ENCODE measurements at regions not wholly inside any gene's neighbourhood (a gene's known extent, or its start where the extent isn't known, plus 50 kb on each side); places are given as distances from the start of the nearest gene placed in this dataset.

- peaks cover 5% of the 10 kb centered on the region for H3K27me3 ChIP-seq (ENCODE audit: insufficient read depth, low read depth, low read length)
- H3K4me3 ChIP-seq (ENCODE audit: low read length), result no peak overlapping the region
- H3K36me3 ChIP-seq (ENCODE audit: insufficient read depth, low read length), result no peaks in the 10 kb centered on the region
- no peak overlapping the region for H3K4me2 ChIP-seq (ENCODE audit: low read length)
- no peaks in the 10 kb centered on the region for H3K79me2 ChIP-seq (replicated peaks; ENCODE audit: insufficient read depth, low read length)
- TF ChIP-seq EP300 (conservative IDR thresholded peaks at IDR 0.05; ENCODE audit: poor library complexity, severe bottlenecking) (no peak), EZH2 (IDR thresholded peaks at IDR 0.05; ENCODE audit: borderline replicate concordance, insufficient read depth, low read length, poor library complexity, severe bottlenecking) (no peak), POLR2AphosphoS5 (IDR thresholded peaks at IDR 0.05) (no peak), RAD21 (conservative IDR thresholded peaks at IDR 0.05) (peak; percentile 36)
- H3F3A ChIP-seq (ENCODE audit: insufficient read depth, low read length, poor library complexity, severe bottlenecking), result no peaks in the 10 kb centered on the region
- no peak overlapping the region for H2AFZ ChIP-seq (ENCODE audit: low read depth, low read length)
- H3K9me2 ChIP-seq (ENCODE audit: insufficient read depth, low read length), result no peaks in the 10 kb centered on the region
- no peak overlapping the region for H3K27ac ChIP-seq (ENCODE audit: low read length)
- no peaks in the 10 kb centered on the region for H3K9me3 ChIP-seq (ENCODE audit: low read length)
- no peak overlapping the region for H3K9ac ChIP-seq (ENCODE audit: low read length)
- H4K20me1 ChIP-seq (ENCODE audit: insufficient read depth), result no peaks in the 10 kb centered on the region
Observed at GRCh38 chr3:178155521-178155920, 380.7 kb upstream of the KCNMB2 start.

GRCh38 chr3:178156301-178156700, 379.9 kb upstream of the KCNMB2 start:
- no peak overlapping the region for H3K4me2 ChIP-seq (ENCODE audit: low read length)
- no peak overlapping the region for H3K9ac ChIP-seq (ENCODE audit: low read length)
- H3K27ac ChIP-seq (ENCODE audit: low read length), result no peak overlapping the region
- H3K36me3 ChIP-seq (ENCODE audit: insufficient read depth, low read length), result no peaks in the 10 kb centered on the region
- H3K9me3 ChIP-seq (ENCODE audit: low read length), result no peaks in the 10 kb centered on the region
- TF ChIP-seq TAF1 (IDR thresholded peaks at IDR 0.05; ENCODE audit: low read depth), result no peak
- TF ChIP-seq POLR2AphosphoS5 (IDR thresholded peaks at IDR 0.05), result no peak
- TF ChIP-seq MXI1 (conservative IDR thresholded peaks at IDR 0.05; ENCODE audit: poor library complexity, severe bottlenecking), result no peak
- TF ChIP-seq CTCF (IDR thresholded peaks at IDR 0.05; ENCODE audit: poor library complexity, severe bottlenecking), result no peak
- no peak for TF ChIP-seq REST (IDR thresholded peaks at IDR 0.05; ENCODE audit: borderline replicate concordance)
- no peak for TF ChIP-seq SMC3 (conservative IDR thresholded peaks at IDR 0.05; ENCODE audit: poor library complexity)
- no peak for TF ChIP-seq EZH2 (IDR thresholded peaks at IDR 0.05; ENCODE audit: borderline replicate concordance, insufficient read depth, low read length, poor library complexity, severe bottlenecking)
- TF ChIP-seq RAD21 (conservative IDR thresholded peaks at IDR 0.05), result no peak
- no peak for TF ChIP-seq EP300 (conservative IDR thresholded peaks at IDR 0.05; ENCODE audit: poor library complexity, severe bottlenecking)
- no peaks in the 10 kb centered on the region for H3K9me2 ChIP-seq (ENCODE audit: insufficient read depth, low read length)
- no peak overlapping the region for H3K4me3 ChIP-seq (ENCODE audit: low read length)
- H2AFZ ChIP-seq (ENCODE audit: low read depth, low read length), result no peak overlapping the region
- no peaks in the 10 kb centered on the region for H3K79me2 ChIP-seq (replicated peaks; ENCODE audit: insufficient read depth, low read length)
- peaks cover 5% of the 10 kb centered on the region for H3K27me3 ChIP-seq (ENCODE audit: insufficient read depth, low read depth, low read length)
- H4K20me1 ChIP-seq (ENCODE audit: insufficient read depth), result no peaks in the 10 kb centered on the region
- no peaks in the 10 kb centered on the region for H3F3A ChIP-seq (ENCODE audit: insufficient read depth, low read length, poor library complexity, severe bottlenecking)

All from neural cell (in vitro differentiated cells).